Stomach smooth muscle (tissue), 2 donors: ENCODE measurements at regions not wholly inside any gene's neighbourhood (a gene's known extent, or its start where the extent isn't known, plus 50 kb on each side); places are given as distances from the start of the nearest gene placed in this dataset.

Source experiments
- H3K27ac ChIP-seq: one replicate; pipeline ENCODE4 v1.7.0; 2013; ENCODE audit warnings: mild to moderate bottlenecking, low read length, inconsistent platforms
- H3K27me3 ChIP-seq, 2 donors: one replicate each; pipeline ENCODE4 v1.7.0; 2013; ENCODE audit warnings: low read length in 2 of 2; ENCODE audit not compliant: insufficient read depth in 2 of 2, control insufficient read depth in 1 of 2
- H3K36me3 ChIP-seq, 2 donors: one replicate each; pipeline ENCODE4 v1.7.0; 2013; ENCODE audit warnings: low read length in 2 of 2; ENCODE audit not compliant: control insufficient read depth in 2 of 2, insufficient read depth in 2 of 2
- H3K4me1 ChIP-seq: one replicate; pipeline ENCODE4 v1.7.0; 2013; ENCODE audit warnings: low read length; ENCODE audit not compliant: control insufficient read depth, insufficient read depth
- H3K4me3 ChIP-seq, 2 donors: one replicate each; pipeline ENCODE4 v1.7.0; 2013; ENCODE audit warnings: low read length in 2 of 2
- H3K9ac ChIP-seq, 2 donors: one replicate each; pipeline ENCODE4 v1.7.0; 2013; ENCODE audit warnings: low read length in 2 of 2, mild to moderate bottlenecking in 1 of 2
- H3K9me3 ChIP-seq, 2 donors: one replicate each; pipeline ENCODE4 v1.7.0; 2013; ENCODE audit warnings: low read length in 2 of 2; ENCODE audit not compliant: control insufficient read depth in 2 of 2
- donor health status: healthy.
- donor health status: Pancreatic carcinoma.

DNA sequence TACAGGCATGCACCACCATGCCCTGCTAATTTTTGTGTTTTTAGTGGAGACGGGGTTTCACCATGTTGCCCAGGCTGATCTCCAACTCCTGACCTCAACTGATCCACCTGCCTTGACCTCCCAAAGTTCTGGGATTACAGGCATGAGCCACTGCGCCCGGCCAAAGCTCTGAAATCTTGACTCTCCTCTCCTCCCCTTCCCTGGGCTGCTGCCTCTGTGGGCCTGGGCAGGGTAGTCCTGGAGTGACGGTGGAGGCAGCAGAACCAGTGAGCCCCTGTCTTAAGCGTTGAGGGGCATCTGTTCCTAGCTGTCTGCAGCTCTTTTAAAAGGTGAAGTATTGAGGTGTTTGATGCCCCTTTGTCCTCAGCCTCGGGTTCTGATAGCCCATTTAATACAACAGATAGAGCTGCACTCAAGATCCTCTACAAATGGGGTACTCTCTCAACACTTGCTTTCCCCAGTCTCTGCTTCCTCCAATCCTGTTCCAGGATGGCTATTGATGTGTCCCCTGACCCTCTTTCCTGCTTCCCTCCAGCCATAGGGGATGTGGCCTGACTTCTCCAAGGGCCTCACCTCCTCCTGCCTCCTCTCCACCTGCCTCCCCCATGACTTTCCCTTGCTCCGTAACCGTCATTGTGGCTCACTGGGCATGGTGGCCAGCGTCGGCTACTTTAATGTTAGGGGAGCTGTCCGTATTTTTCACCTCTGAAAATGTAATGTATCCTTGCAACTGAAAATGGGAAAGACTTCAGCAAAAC, 442.5 kb downstream of the GLRX3 start:
- no peaks in the 10 kb centered on the region for H3K27me3 ChIP-seq
- H3K4me3 ChIP-seq, result no peak overlapping the region
- no peaks in the 10 kb centered on the region for H3K36me3 ChIP-seq
- no peak overlapping the region for H3K9ac ChIP-seq
- H3K9me3 ChIP-seq, result no peaks in the 10 kb centered on the region
- no peak overlapping the region for H3K27ac ChIP-seq
- no peaks in the 10 kb centered on the region for H3K4me1 ChIP-seq

GRCh38 chr10:130579913-130580312, 443.7 kb downstream of the GLRX3 start:
- no peaks in the 10 kb centered on the region for H3K9me3 ChIP-seq
- no peak overlapping the region for H3K9ac ChIP-seq
- H3K27me3 ChIP-seq, result no peaks in the 10 kb centered on the region
- no peak overlapping the region for H3K27ac ChIP-seq
- no peaks in the 10 kb centered on the region for H3K36me3 ChIP-seq
- no peaks in the 10 kb centered on the region for H3K4me1 ChIP-seq
- H3K4me3 ChIP-seq, result no peak overlapping the region

GRCh38 chr10:130580975-130581374, 444.8 kb downstream of the GLRX3 start:
- no peaks in the 10 kb centered on the region for H3K36me3 ChIP-seq
- H3K9ac ChIP-seq, result no peak overlapping the region
- no peaks in the 10 kb centered on the region for H3K27me3 ChIP-seq
- H3K4me3 ChIP-seq, result no peak overlapping the region
- no peaks in the 10 kb centered on the region for H3K9me3 ChIP-seq
- no peaks in the 10 kb centered on the region for H3K4me1 ChIP-seq
- no peak overlapping the region for H3K27ac ChIP-seq

DNA sequence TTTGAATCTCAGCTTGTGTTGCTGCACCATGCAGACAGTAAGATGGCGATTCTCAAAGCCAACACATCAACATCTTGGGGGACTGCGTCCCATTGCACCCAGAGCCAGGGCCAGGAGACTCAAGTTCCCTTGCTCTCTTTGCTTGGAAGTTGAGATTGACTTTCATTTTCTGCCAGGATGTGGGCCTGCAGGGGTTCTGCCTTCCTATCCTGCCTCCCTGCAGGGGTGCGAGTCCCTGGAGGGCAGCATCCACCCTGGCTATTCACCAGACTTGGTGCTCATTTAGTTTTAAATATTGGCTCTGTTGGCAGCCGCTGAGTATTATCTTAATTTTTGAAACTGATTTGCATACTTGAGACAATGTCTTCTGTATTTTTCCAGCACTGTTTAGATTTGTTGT, 451.5 kb downstream of the GLRX3 start:
- H3K36me3 ChIP-seq, result no peaks in the 10 kb centered on the region
- no peaks in the 10 kb centered on the region for H3K4me1 ChIP-seq
- H3K9me3 ChIP-seq, result no peaks in the 10 kb centered on the region
- no peak overlapping the region for H3K4me3 ChIP-seq
- H3K27me3 ChIP-seq, result peaks cover 0 to 4% of the 10 kb centered on the region in 2 donors
- H3K27ac ChIP-seq, result no peak overlapping the region
- no peak overlapping the region for H3K9ac ChIP-seq

GRCh38 chr10:130606001-130606405, 469.8 kb downstream of the GLRX3 start:
- Histone ChIP-seq H3K4me1 (no peaks in the 10 kb centered on the region), H3K27ac (no peak overlapping the region), H3K4me3 (no peak overlapping the region), H3K27me3 (peaks cover 0 to 2% of the 10 kb centered on the region in 2 donors), H3K36me3 (no peaks in the 10 kb centered on the region), H3K9ac (no peak overlapping the region), H3K9me3 (no peaks in the 10 kb centered on the region)

- Histone ChIP-seq H3K4me3 (no peak overlapping the region), H3K27ac (no peak overlapping the region), H3K9ac (no peak overlapping the region), H3K4me1 (no peaks in the 10 kb centered on the region), H3K9me3 (peaks cover 0 to 6% of the 10 kb centered on the region in 2 donors), H3K27me3 (peaks cover 0 to 2% of the 10 kb centered on the region in 2 donors), H3K36me3 (no peaks in the 10 kb centered on the region)
Observed at GRCh38 chr10:130607366-130607765, 471.2 kb downstream of the GLRX3 start.

- Histone ChIP-seq H3K27me3 (peaks cover 0 to 2% of the 10 kb centered on the region in 2 donors), H3K27ac (no peak overlapping the region), H3K9ac (no peak overlapping the region), H3K9me3 (peaks cover 0 to 6% of the 10 kb centered on the region in 2 donors), H3K36me3 (no peaks in the 10 kb centered on the region), H3K4me1 (no peaks in the 10 kb centered on the region), H3K4me3 (no peak overlapping the region)
Observed at GRCh38 chr10:130611239-130611638, 475.0 kb downstream of the GLRX3 start.

GRCh38 chr10:130615457-130615856, 479.3 kb downstream of the GLRX3 start:
- Histone ChIP-seq H3K36me3 (no peaks in the 10 kb centered on the region), H3K27me3 (peaks cover 0 to 3% of the 10 kb centered on the region in 2 donors), H3K27ac (no peak overlapping the region), H3K4me1 (no peaks in the 10 kb centered on the region), H3K9ac (no peak overlapping the region), H3K9me3 (peaks cover 0 to 6% of the 10 kb centered on the region in 2 donors), H3K4me3 (no peak overlapping the region)

- Histone ChIP-seq H3K4me3 (no peak overlapping the region), H3K9me3 (no peaks in the 10 kb centered on the region), H3K27ac (no peak overlapping the region), H3K36me3 (no peaks in the 10 kb centered on the region), H3K4me1 (no peaks in the 10 kb centered on the region), H3K9ac (no peak overlapping the region), H3K27me3 (peaks cover 3% of the 10 kb centered on the region in 2 donors)
Observed at GRCh38 chr10:130617985-130618384, 481.8 kb downstream of the GLRX3 start.

DNA sequence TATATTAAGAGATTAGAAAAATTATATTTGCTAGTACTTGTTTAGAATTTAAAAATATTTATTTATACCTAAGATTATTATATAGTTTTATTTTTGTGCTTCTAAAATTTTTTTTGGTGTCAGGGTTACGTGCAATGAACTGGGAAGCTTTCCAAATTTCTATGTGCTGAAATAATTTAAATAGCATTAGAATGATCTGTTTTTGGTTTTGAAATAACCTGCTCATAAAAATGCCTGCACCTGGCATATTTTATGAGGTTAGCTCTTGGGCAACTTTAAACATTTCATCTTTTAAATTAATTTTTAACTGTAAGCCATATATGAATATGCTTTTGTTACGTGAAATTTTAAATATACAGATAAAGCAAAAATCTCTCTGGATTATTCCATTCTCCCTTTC, 482.5 kb downstream of the GLRX3 start:
- Histone ChIP-seq H3K4me1 (no peaks in the 10 kb centered on the region), H3K9ac (no peak overlapping the region), H3K9me3 (no peaks in the 10 kb centered on the region), H3K27ac (no peak overlapping the region), H3K4me3 (no peak overlapping the region), H3K36me3 (no peaks in the 10 kb centered on the region), H3K27me3 (peaks cover 3 to 4% of the 10 kb centered on the region in 2 donors)

DNA sequence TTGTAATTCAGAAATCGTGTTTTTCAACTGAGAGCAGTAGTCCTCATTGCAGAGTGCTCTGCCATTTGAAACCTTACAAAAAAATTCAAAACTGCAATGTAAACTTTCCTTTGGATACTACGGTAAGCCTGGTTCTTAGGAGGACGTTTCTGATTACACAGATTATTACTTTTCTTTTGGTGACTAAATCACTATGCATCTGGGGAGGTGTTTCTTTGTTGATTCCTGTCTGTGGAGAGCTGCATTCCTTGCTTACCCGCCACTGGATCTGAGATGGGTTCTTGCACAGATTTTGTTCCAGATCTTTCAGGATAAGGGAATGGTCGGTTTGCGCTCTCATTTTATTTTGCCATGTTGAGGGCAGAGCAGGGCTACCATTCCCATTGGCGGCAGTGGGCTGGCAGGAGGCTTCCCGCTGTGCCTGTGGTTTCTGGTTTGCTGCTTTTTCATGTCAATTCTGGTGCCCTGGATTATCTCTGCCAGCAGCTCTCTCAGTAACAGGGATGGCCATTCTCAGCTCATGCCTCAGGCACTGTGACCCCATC, 485.1 kb downstream of the GLRX3 start:
- Histone ChIP-seq H3K9me3 (no peaks in the 10 kb centered on the region), H3K4me1 (no peaks in the 10 kb centered on the region), H3K4me3 (no peak overlapping the region), H3K9ac (no peak overlapping the region), H3K27ac (no peak overlapping the region), H3K27me3 (peaks cover 3 to 6% of the 10 kb centered on the region in 2 donors), H3K36me3 (no peaks in the 10 kb centered on the region)
